CD4-positive, alpha-beta T cell (primary cell): ENCODE measurements at regions not wholly inside any gene's neighbourhood (a gene's known extent, or its start where the extent isn't known, plus 50 kb on each side); places are given as distances from the start of the nearest gene placed in this dataset.

Source experiments
- ATAC-seq: fragments of 200-7000 bp; cut with Tn5 transposase; one replicate; pipeline ENCODE4 v1.10.0; 2022; ENCODE audit warnings: mild to moderate bottlenecking; ENCODE audit not compliant: poor library complexity
- CTCF ChIA-PET: fragments of 350-600 bp; sonication (Branson Sonifier 250); formaldehyde crosslinking; loops from one replicate; lab custom pipeline; 2021; ENCODE audit warnings: antibody characterized with exemption, inconsistent platforms; lab: Charles Lee
- POLR2A ChIA-PET: fragments of 350-600 bp; sonication (Branson Sonifier 250); formaldehyde crosslinking; loops from one replicate; lab custom pipeline; 2021; ENCODE audit warnings: antibody characterized with exemption, inconsistent platforms; lab: Charles Lee
- DNase-seq, 14 experiments: peaks; one replicate each; pipeline ENCODE4 v3.0.0-alpha.2; 2013 to 2020; ENCODE audit warnings: mixed read lengths in 2 of 14
- H3K27ac ChIP-seq, 2 donors: one replicate each; pipeline versions ENCODE4 v1.5.1 to v1.7.0; 2013; ENCODE audit warnings: low read length in 2 of 2, low read depth in 1 of 2, mild to moderate bottlenecking in 1 of 2
- H3K27me3 ChIP-seq, 2 experiments: 1 replicate in 1 of 2; 2 replicates in 1 of 2; pipeline versions ENCODE4 v1.6.1 to v1.7.0; 2013; ENCODE audit warnings: low read length in 2 of 2, control low read depth in 1 of 2, mild to moderate bottlenecking in 1 of 2, moderate library complexity in 1 of 2; ENCODE audit not compliant: insufficient read depth in 2 of 2, control insufficient read depth in 1 of 2
- H3K36me3 ChIP-seq: one replicate; pipeline ENCODE4 v1.6.1; 2013; ENCODE audit warnings: low read length, control low read depth; ENCODE audit not compliant: insufficient read depth
- H3K4me1 ChIP-seq: one replicate; pipeline ENCODE4 v1.6.1; 2013; ENCODE audit warnings: low read length, control low read depth; ENCODE audit not compliant: insufficient read depth
- H3K4me3 ChIP-seq: one replicate; pipeline ENCODE4 v1.5.1; 2013; ENCODE audit warnings: mild to moderate bottlenecking, low read length, moderate library complexity
- H3K9me3 ChIP-seq, 2 experiments: 1 replicate in 1 of 2; 2 replicates in 1 of 2; pipeline versions ENCODE4 v1.6.1 to v1.7.0; 2013; ENCODE audit warnings: low read length in 2 of 2, mild to moderate bottlenecking in 2 of 2, control low read depth in 1 of 2, moderate library complexity in 1 of 2; ENCODE audit not compliant: control insufficient read depth in 1 of 2, insufficient read depth in 1 of 2
- H3K27ac Mint-ChIP-seq: one replicate; pipeline ENCODE4 v1.8.0; 2020; ENCODE audit warnings: mixed read lengths
- H3K27me3 Mint-ChIP-seq: one replicate; pipeline ENCODE4 v1.8.0; 2021; ENCODE audit warnings: mixed read lengths
- H3K36me3 Mint-ChIP-seq: one replicate; pipeline ENCODE4 v1.8.0; 2021; ENCODE audit warnings: low read depth, mixed read lengths
- H3K4me1 Mint-ChIP-seq: one replicate; pipeline ENCODE4 v1.8.0; 2021; ENCODE audit warnings: low read depth, mixed read lengths
- H3K4me3 Mint-ChIP-seq: one replicate; pipeline ENCODE4 v1.8.0; 2020; ENCODE audit warnings: mild to moderate bottlenecking, mixed read lengths
- H3K9me3 Mint-ChIP-seq: one replicate; pipeline ENCODE4 v1.8.0; 2020; ENCODE audit warnings: mixed read lengths
- intact Hi-C, 2 experiments: fragments of 100-400 bp; cut with DNase I in 1 of 2; cut with micrococcal nuclease in 1 of 2; formaldehyde crosslinking; loops; one replicate each; pipeline versions ENCODE4 v1.15.1 to v1.9.0; 2023 to 2025; cut with DNase I, micrococcal nuclease
- TF ChIP-seq, protein P1 (sequence below): fragments of 200-600 bp; IDR thresholded peaks from one replicate; pipeline ENCODE4 v1.8.0; 2022; ENCODE audit warnings: antibody characterized with exemption, mild to moderate bottlenecking

DNA sequence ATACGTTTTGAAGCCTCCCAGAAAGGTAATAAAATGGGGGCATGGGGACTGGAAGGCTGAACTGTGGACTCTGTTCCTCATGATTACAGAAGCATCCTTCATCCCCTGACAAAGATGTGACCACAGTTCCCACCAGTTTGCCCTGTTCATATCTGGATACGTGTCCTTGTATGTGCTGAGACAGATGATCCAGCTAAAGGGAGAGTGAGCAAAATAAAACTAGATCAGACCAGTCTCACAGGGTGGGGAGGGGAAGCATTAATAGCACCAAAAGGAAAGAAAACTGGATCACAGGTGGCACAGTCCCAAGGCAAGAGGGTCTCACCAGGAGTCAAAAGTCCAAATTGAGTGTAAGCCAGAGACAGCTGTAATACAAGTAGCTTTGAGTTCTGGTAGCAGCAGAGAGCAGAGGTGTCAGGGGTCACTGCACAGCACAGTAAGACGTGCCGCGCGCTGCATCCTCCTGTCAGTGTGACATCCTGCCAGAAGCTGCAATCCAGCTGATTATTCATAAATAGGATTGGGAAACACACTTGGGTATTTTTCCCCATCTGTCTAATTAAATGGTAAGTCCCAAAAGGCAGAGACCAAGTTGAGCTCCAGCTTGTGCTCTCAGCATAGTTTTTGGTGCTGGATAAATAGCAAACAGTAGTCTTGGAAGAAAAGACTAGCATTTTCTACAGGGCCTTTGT, 560.0 kb upstream of the CFAP20DC start:
- CTCF ChIA-PET, result no interaction called here
- POLR2A ChIA-PET, result no interaction called here
- TF ChIP-seq, protein P1, sequence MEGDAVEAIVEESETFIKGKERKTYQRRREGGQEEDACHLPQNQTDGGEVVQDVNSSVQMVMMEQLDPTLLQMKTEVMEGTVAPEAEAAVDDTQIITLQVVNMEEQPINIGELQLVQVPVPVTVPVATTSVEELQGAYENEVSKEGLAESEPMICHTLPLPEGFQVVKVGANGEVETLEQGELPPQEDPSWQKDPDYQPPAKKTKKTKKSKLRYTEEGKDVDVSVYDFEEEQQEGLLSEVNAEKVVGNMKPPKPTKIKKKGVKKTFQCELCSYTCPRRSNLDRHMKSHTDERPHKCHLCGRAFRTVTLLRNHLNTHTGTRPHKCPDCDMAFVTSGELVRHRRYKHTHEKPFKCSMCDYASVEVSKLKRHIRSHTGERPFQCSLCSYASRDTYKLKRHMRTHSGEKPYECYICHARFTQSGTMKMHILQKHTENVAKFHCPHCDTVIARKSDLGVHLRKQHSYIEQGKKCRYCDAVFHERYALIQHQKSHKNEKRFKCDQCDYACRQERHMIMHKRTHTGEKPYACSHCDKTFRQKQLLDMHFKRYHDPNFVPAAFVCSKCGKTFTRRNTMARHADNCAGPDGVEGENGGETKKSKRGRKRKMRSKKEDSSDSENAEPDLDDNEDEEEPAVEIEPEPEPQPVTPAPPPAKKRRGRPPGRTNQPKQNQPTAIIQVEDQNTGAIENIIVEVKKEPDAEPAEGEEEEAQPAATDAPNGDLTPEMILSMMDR, result no peak
- Histone ChIP-seq H3K36me3 (no peaks in the 10 kb centered on the region), H3K9me3 (peaks cover 0 to 8% of the 10 kb centered on the region in 2 experiments), H3K27ac (no peak overlapping the region), H3K4me3 (no peak overlapping the region), H3K27me3 (no peaks in the 10 kb centered on the region), H3K4me1 (no peaks in the 10 kb centered on the region)
- H3K4me1 Mint-ChIP-seq, result no peaks in the 10 kb centered on the region
- no peak overlapping the region for H3K4me3 Mint-ChIP-seq
- H3K27ac Mint-ChIP-seq, result no peak overlapping the region
- intact Hi-C loops, result no loop called here
- H3K36me3 Mint-ChIP-seq, result no peaks in the 10 kb centered on the region
- no peaks in the 10 kb centered on the region for H3K27me3 Mint-ChIP-seq
- ATAC-seq (no peak), DNase-seq (no peak)
- no peaks in the 10 kb centered on the region for H3K9me3 Mint-ChIP-seq

DNA sequence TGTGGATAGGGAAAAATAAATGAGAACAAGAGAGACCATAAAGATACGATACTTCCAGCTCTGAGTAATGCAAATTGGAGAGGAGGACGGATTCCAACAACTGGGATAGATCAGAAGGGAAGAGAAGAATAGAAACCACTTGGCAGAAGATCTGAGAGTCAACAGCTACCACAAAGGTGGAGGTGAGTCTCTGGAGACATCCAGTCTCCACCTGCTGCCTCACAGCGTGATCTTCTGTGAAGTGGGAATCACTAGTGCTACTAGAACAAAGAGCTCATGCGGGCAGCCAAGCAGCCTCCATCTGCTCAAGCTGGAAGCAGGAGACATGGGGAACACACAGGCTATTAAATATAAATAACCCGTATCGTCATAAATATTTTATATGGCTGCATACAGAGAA, 558.5 kb upstream of the CFAP20DC start:
- no peak overlapping the region for H3K4me3 ChIP-seq
- Mint-ChIP-seq H3K4me1 (no peaks in the 10 kb centered on the region), H3K9me3 (no peaks in the 10 kb centered on the region), H3K27ac (no peak overlapping the region), H3K36me3 (no peaks in the 10 kb centered on the region), H3K27me3 (no peaks in the 10 kb centered on the region), H3K4me3 (no peak overlapping the region)
- POLR2A ChIA-PET, result no interaction called here
- no peak for DNase-seq
- H3K27me3 ChIP-seq, result no peaks in the 10 kb centered on the region
- no peak overlapping the region for H3K27ac ChIP-seq
- TF ChIP-seq, protein P1, result no peak
- no peaks in the 10 kb centered on the region for H3K9me3 ChIP-seq
- CTCF ChIA-PET, result no interaction called here
- ATAC-seq, result no peak
- intact Hi-C loops, result no loop called here
- no peaks in the 10 kb centered on the region for H3K36me3 ChIP-seq
- H3K4me1 ChIP-seq, result no peaks in the 10 kb centered on the region

DNA sequence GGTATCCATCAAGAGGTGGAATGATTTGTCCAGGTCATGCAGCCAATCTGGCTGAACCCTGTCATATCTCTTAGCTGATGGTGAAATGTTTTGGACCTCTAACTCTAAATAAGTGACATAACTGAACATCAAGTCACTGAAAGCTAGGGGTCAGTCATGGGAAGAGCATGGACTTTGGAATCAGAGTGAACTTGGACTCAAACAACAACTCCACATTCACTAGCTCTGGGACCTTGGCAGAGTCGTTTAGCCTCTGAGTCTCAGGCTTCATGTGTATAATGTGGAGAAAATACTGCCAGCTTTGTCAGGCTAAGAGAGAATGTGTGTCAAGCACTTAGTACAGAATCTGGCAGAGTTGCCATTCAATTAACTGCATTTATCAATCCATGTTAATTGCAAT, 557.8 kb upstream of the CFAP20DC start:
- DNase-seq, result no peak
- H3K4me3 Mint-ChIP-seq, result no peak overlapping the region
- TF ChIP-seq, protein P1, result no peak
- no peaks in the 10 kb centered on the region for H3K36me3 Mint-ChIP-seq
- no peaks in the 10 kb centered on the region for H3K4me1 Mint-ChIP-seq
- Histone ChIP-seq H3K36me3 (no peaks in the 10 kb centered on the region), H3K27ac (no peak overlapping the region), H3K27me3 (no peaks in the 10 kb centered on the region), H3K9me3 (no peaks in the 10 kb centered on the region), H3K4me3 (no peak overlapping the region), H3K4me1 (no peaks in the 10 kb centered on the region)
- ATAC-seq, result no peak
- H3K27ac Mint-ChIP-seq, result no peak overlapping the region
- no peaks in the 10 kb centered on the region for H3K9me3 Mint-ChIP-seq
- no peaks in the 10 kb centered on the region for H3K27me3 Mint-ChIP-seq
- ChIA-PET POLR2A (no interaction called here), CTCF (interaction anchor here (0.7 kb wide), 1 partner anchor 294 kb away, joined by 3 read pairs; no protein-coding TSS in a partner anchor)
- intact Hi-C loops, result no loop called here
